Stimulated activated CD4-positive, alpha-beta T cell treated with anti-CD3 and anti-CD28 coated beads, Interleukin-1b, Interleukin-23, amount 100 ng/mL, for 4 hours (primary cell): ENCODE measurements at regions not wholly inside any gene's neighbourhood (a gene's known extent, or its start where the extent isn't known, plus 50 kb on each side); places are given as distances from the start of the nearest gene placed in this dataset.

ENCODE experiments used
- DNase-seq, 2 donors: peaks; one replicate each; pipeline ENCODE4 v3.0.0-alpha.2; 2020; ENCODE audit warnings: low read depth in 2 of 2

DNA sequence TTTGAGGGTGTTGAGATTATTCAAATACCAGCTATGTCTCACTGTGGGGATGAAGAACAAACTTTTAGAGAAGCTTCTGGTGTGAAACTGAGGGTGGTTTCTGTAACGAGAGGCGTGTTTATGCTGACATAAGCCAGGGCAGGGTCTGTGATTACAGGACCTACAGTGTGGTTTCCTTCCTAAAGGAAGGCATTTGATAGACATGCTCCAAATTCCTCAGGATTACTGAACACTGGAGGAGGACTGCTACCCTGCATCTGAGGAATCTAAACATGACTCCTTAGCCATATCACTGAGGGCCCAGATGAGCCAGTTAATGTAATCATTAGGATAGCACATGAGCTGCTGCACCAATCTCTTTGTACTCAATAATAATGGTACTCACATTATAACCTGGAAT, 328.4 kb upstream of the UMPS start:
- DNase-seq: no peak

DNA sequence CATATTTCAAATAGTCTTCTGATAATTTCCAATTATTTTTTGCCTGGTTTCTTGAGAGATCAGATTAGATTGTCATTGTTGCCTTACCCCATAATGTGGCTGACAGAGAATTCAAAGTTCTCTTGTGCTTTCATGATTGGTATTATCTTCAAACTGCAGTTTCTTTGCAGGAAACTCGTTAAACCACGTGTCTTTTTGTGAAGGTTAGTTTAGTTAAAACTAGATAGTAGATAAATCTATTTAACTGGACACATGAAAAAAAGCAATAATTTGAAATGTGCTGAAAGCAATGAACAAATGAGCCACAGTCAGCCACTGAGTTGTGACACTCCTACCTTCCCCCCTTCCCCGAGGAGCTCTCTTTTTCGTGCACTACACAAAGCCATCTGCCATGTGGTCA, 327.5 kb upstream of the UMPS start:
- DNase-seq: no peak

DNA sequence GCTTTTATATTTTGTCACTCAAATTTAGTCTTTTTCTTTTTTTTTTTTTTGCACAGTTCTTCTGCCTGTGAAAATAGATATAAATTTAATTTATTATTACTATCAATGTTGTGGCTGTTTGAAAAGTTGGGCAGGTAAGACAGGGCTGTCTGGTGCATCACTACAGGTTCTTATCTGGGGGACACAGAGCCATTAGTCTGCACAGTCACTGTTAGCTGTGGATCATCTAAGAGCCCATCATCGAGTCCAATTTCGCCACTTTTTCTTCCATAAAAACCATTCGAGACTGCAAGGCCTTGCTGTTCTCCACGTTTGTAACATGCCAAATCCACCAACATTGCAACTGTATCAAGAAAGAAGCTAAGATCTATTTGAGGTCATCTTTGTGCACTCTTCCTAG, 325.6 kb upstream of the UMPS start:
- no peak for DNase-seq

DNA sequence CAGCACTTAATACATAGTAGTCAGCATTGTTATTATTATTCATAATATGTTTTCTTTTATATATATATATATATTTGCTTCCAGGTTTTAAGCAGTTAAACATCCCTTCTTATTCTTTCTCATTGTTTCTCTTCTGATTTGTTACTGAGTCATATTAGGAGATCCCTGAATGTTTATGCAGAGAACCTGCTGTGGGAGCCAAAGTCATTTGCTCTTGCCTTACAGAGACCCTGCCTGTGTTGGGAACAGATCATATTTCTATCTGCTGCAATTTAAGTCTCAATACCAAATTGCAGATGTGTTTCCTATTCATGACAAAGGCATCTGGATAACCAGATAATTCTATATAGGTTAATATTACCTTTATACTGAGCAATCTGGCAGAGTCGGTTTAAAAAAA, 323.0 kb upstream of the UMPS start:
- no peak for DNase-seq

DNA sequence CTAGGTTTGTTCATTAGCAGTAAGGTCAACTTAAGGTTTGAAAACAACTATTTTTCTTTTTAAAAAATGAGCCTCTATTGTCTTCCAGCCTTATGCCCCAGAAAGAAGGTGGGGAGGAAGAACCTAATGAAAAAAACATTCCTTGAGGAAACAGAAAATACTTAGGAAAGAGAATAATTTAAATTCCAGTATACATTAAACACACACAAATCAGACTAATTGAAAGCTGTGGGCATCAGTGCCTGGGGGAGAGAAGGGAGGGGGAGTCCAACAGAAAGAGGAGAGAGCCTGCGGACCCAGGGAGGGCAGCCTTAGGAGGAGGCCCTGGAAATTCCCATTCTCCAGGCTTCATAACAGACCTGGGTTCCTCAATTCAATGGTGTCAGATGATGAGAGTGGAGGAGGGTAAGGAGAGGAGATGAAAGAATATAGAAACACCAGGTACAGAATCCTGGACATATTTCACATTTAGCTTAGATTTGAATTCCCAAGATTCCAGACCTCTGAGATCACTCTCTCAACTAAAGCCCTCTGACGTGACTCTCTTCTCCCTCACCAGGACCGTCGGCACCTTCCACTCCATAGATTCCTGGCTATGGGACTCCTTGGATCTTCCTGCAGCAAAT, 320.5 kb upstream of the UMPS start:
- no peak for DNase-seq

DNA sequence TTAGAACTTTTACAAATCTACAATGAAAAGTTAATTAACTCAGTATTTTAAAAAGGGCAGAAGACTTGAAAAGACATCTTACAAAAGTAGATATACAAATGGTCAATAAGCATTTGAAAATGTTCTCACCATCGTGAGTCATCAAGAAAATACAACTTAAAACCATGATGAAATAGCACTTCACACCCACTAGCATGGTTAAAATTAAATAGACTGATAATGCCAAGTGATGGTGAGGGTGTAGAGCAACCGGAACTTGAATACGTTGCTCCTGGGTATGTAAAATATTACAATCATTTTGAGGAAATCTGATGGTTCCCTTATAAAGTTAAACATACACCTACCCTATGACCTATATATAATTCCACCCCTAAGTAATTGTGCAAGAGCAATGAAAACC, 319.8 kb upstream of the UMPS start:
- no peak for DNase-seq

DNA sequence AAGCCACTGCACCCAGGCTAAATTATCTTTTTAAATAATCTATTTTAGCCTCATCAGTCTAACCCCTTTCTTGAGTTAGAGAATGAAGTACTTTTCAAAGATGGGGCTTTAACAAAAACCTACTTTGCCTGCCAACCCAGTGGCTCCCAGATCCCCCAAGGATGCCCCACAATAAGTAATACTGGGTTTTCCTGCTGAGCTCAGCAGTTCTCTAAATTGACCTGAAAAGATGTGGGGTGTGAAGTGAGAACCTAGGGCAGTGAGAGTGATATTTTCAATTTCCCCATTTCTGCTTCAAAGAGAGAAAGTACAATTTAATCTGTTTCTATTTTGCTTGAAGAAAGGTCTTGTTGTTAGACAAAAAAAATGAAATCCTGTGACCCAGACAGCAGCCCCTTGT, 318.5 kb upstream of the UMPS start:
- no peak for DNase-seq

DNA sequence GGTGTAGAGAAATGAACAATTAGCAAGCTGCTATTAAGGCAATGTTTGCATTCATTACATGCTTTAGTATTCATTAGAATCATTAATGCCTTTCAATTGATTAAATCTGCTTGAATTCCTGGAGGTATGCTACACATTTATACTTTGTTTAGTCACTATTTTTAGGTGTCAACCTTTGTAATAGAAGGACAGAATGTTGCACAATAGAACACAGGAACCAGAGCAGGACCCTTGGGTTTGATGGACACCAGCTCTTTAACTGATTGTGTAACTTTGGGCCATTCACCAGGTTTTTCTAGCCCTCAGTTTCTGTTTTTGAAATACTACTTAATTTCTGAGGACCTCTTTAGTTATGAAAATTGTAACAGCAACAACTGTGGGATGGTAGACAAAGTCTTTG, 317.6 kb upstream of the UMPS start:
- DNase-seq: no peak

DNA sequence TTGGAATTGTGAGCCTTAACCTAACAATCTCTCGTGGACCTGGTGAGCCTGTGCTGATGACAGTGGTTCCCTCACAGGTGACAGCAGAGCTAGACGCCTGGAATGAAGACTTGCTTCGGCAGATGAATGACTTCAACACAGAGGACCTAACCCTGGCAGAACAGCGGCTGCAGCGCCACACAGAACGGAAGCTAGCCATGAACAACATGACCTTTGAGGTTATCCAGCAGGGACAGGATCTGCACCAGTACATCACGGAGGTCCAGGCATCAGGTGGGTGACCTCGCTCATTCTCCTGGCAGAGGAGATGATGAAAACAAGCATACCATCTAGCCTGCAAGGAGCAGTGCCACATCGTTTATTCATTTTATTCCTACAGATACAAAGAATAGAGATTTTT, 316.9 kb upstream of the UMPS start:
- no peak for DNase-seq

DNA sequence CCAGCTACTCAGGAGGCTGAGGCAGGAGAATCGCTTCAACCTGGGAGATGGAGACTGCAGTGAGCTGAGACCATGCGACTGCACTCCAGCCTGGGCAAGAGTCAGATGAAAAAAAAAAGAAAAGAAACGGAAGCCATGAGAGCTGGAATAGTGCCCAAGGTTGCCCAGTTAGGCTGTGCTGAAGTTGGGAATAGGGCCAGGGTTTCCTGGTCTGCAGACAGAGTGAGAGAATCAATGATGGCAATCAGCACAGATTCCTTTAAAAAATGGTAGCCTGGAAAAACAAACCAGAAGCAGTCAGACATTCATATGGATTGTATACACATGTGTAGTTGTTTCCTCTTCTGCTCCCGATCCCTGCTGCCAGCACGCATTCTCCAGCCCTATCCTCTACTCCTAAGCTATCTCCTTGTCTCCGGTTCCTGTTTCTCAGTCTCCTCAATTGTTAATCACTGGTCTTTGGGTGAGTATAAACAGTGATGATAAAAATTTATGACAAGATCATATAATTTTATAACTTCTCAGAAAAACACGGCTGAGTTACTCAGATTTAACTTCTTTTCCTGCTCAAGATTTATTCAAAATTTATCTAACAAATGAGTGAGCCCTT, 316.2 kb upstream of the UMPS start:
- DNase-seq: no peak

DNA sequence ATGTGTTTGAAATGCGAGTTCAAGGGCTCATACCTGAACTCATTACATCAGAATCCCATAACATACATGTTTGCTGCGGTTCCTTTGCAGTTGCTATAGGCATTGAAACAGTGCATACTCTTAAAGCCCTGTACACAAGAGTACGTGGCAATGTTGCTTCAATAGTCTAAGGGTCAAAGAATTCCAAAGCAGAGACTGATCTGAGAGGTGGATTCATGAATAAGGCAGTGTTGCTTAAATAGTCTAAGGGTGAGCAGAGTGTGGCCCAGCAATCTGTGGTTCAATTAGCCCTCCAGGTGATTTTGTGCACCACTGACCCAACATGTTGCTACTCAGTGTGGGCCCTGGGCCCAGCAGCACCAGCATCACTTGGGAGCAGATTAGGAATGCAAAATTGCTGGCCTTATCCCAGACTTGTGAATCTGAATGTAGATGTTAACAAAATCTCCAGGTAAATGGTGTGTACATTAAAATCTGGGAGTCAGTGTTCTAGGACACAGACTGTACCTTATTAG, 314.7 kb upstream of the UMPS start:
- DNase-seq: no peak

DNA sequence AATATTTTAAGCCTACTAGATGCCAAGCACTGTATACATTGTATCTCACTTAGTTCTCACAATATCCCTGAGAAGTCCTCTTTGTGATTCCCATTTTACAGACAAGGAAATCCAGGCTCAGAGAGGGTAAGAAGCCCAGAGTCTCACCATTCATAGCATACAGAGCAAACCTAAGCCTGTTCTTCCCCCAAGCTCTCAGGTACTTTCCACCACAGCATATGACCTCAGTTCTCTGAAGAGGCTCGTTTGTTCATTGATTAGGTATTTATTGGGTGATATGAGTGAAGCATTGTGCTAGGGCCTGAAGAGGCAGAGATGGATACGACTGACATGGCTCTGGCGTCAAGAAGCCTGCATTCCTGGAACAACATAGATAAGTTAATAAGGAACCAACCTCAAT, 310.9 kb upstream of the UMPS start:
- no peak for DNase-seq

DNA sequence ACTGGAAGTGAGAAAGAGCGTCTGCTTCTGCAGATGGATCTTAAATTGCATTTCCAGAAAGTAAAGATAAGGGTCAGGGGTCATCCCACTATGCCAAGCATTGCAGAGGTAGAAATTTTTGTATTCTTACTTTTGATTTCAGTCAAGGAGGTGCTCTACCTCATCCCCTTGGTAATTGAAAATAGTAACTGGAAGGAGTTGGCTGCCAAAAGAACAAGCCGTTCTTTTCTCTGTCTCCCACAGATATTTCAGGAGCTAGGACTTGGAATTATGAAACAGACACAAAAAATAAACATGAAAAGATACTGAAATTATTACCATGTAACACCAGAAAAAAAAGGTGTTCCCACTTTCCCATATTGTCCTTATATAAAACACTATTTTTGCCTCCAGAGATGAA, 309.9 kb upstream of the UMPS start:
- no peak for DNase-seq

DNA sequence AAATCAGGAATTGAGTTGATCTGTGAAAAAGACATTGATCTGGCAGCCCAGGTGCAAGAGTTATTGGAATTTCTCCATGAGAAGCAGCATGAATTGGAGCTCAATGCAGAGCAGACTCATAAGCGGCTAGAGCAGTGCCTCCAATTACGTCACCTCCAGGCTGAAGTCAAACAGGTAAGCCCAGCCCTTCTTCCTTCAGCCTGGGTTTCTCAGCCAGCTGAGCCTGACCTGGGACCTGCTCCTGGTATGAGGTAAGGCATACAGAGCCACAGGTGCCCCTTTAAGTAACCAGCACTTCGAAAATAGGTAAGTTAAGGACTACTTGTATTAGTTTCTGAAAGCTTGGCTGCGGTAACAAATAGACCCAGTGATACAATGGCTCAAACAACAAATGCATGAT, 307.4 kb upstream of the UMPS start:
- DNase-seq: no peak

DNA sequence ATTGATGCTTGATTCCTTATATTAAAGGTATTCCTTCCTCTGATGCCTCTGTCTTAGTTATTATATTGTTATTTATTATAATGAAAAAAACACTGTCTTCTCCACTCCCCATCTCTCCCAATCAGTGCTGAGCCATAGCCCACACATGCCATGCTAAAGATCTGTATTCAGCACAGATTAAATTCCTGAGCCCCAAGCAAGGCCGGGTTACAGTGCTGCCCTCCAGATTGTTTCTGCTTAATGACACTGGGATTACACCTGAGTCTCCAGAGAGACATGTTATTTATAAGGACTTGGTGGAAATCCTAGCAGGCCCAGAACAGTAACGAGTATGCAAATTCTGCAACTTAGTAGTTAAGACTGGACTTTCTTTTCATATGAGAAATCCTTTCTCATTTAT, 305.9 kb upstream of the UMPS start:
- DNase-seq: no peak

DNA sequence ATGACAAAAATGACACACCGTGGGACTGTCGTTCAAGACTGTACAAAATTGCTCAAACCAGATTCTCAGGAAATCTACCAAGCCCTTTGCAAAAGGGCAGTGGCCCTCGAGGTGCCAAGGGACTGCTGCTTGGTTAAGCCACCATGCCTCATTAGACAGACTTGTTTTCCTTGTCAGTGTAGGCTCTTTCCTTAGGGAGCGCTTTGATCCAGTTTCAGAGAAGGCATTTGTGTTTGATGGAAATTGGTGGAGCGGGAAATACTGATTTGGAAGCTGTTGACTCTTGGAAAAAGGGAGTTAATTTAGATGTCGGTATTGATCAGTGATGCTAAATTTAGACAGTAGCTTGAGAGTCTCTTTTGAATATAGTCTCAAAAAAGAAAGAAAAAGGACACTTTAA, 304.3 kb upstream of the UMPS start:
- no peak for DNase-seq

DNA sequence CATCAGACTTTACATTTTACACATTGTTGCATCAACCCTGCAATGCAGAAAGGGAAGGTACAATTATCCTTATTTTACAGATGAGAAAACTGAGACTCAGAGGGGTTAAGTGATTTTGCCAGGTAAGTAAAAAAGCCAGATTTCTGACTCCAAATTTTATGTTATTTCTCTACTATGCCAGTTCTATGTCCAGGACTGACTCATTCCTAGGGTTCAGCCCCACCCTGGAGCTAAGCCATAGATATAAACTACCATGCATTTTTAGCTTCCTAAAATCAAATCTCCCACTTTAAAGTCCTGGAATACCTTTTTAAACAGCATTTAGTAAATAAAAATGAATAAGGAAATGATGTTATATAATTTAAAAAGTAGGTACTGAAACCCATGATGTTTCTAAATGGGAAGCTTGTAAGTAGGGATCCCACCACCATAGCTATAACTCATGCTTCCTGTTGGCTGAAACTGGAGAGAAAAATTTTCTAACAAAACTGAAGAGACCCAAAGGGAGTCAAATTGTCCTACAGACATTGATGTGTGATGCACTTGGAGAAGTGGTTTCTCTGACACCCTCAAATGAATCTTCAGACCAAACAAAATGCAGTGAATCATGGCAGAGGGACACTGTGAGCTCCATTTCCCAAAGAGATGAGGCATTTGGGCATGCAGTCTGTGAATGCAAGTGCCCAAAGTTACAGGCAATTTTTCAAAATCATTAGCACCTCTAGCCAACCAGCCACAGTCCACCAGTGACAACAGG, 301.7 kb upstream of the UMPS start:
- DNase-seq: no peak

DNA sequence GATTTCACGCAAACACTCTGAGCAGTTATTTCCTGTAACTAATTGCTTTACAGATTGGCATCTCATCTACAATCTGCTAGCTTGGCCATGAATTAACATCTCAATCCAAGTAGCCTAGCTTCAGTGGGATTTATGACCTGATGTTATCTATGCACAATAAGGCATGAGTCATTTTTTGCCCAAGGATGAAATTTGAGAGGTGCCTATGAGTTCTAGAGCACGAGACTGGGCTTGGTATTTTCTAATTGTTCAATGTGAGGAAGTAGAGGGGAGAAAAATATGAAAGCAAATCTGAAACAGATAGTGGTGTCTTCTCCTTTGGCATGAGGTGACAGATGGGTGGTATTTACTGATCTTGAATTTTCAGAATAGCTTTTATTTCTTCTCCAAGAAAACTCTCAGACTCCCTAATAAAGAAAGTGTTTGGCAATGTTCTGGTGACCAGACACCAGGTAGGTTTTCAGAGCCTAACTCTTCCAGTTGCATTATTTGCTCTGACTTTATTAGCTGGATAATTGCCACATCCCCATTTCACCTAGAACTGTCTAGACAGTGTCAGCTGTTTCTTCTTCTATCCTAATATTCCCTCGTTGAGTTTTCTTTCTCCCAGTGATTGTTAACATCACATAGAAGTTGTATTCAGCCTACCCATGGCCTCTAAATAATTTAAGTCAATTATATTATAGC, 301.0 kb upstream of the UMPS start:
- no peak for DNase-seq

DNA sequence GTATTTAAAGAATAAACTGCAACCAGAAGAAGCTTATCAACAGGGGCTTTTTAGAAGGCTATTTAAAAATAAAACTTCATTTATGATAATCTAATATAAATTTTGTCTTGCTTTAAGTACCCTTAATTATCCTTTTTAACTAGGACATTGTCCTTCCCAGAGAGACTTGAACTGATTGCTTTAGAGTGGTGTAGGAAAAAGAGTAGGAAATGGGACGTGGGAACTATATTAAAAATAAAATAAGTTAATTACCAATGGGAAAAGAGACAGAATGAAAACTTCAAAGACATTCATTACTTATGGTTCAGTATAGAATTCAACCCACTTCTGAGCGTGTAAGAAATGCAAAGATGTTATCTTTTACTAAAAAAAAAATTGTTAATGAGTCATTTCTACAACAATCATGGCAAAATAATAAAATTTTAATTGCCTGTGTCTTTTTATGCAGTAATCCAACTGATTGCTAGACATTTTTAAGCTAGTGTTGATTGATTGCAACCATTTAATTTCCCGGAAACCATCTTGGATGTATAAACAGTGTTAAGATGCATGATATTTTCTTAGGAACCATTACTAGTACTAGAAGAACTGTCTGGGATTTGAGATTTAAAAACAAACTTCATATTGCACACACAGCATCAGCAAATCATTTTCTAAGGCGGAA, 298.8 kb upstream of the UMPS start:
- no peak for DNase-seq

DNA sequence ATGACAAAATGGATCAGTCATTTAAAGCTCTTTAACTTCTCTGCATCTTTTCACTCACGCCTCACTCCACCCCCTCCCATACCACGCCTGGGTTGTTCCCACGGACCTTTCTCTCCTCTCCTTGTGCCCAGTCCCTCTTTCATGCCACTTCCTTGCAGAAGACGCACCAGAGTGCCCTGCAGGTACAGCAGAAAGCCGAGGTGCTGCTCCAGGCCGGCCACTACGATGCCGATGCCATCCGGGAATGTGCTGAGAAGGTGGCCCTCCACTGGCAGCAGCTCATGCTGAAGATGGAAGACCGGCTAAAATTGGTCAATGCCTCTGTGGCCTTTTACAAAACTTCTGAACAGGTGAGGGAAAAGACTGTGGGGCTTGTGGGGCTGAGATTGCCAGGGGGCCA, 296.1 kb upstream of the UMPS start:
- no peak for DNase-seq

DNA sequence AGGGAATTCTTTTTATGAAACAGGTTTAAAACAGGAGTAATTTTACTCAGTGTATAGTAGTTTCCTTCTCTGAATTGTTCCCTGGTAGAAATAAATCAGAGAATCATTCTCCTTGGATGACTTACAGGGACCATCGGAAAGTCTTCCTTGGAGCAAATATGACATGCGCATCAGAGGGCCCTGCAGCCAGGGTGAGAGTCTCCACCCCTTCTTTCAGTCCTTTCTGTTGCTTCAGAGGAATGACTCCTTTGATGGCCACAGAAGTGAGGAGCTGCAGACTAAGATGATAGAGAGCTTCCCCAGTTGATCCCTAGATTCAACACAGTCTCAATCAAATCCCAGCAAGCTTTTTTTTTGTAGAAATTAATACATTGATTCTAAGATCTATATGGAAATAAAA, 294.8 kb upstream of the UMPS start:
- no peak for DNase-seq

DNA sequence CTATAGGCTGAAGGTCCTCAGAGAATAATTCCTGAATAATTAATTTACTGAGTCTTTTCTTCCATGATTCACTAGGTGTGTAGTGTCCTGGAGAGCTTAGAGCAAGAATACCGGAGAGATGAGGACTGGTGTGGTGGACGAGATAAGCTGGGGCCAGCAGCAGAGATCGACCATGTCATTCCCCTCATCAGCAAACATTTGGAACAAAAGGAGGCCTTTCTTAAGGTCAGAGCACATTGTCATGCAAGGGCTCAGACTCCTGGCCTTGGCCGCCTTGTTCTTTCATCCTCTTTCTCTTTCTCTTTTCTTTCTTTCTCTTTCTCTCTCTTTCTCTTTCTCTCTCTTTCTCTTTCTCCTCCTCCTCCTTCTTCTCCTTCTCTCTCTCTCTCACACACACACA, 291.4 kb upstream of the UMPS start:
- no peak for DNase-seq
